ENCODE measurements at regions not wholly inside any gene's neighbourhood (a gene's known extent, or its start where the extent isn't known, plus 50 kb on each side); places are given as distances from the start of the nearest gene placed in this dataset.

DNA sequence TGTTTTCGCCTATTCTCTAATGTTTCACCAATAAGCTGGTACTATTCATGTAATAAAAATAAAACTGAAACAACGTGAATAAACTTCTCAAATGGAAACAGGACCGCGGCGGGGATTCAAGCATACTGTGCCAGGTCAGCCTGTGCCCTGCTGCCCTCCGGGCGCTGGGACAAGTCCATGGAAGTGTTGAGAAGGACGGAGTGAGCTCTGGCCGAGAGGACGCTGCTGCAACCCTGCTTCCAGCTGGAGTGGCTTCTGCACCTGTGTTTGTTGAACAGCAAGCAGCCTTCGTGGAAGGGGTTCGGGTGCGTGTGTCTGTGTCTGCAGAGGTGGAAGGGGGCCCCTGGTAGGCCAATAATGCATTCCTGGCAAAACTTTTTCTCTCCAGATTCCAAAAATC, 50.0 kb upstream of the PCSK6 start:
- no peak for DNase-seq (ENCODE audit: low read depth, low spot score)
- in situ Hi-C loops (cut with HindIII; ENCODE audit: low pct_unique_long_range_greater_than_20kb, low sequenced_read_pairs): no loop called here
